AG20443 (cell line): ENCODE measurements at regions not wholly inside any gene's neighbourhood (a gene's known extent, or its start where the extent isn't known, plus 50 kb on each side); places are given as distances from the start of the nearest gene placed in this dataset.
"Not testable (repeated sequence)": the region's sequence is repeated elsewhere in the genome, so short reads cannot be mapped to it uniquely, and the experiment has no call there.

ENCODE experiments used
- DNase-seq: peaks from one replicate; pipeline ENCODE4 v3.0.0; 2012; ENCODE audit warnings: low spot score, mixed read lengths

DNA sequence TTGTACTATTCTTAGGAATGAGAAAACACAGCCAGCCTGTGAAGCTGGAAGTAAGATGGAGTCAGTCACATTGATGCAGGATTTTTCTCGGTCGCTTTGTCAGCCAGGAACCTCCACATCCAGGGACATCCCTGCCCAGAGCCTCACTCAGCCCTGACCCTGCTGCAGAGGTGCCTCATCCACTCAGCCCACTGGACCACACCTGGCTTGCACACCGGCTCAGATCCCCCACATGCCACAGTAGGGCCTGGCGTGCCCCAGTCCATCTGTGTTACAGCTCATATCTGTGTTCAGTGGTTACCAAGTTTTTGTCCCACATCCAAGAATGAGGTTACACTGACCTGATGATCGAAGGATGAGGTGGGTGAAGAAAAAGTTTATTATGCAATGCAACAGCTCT lies 1315.4 kb downstream of the SLITRK1 start:
- no peak for DNase-seq

DNA sequence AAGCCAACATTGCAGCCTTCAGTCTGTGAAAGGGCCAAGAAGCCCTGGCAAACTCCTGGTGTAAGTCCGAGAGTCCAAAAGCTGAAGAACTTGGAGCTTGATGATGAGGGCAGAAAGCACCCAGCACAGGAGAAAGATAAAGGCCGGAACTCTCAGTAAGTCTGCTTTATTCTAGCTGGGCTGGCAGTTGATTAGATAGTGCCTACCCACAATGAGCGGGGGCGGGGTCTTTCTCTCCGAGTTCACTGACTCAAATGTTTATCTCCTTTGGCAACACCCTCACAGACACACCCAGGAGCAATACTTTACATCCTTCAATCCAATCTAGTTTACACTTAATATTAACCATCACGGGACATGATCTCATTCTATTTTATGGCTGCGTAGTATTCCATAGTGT lies 1317.1 kb downstream of the SLITRK1 start:
- no peak for DNase-seq

DNA sequence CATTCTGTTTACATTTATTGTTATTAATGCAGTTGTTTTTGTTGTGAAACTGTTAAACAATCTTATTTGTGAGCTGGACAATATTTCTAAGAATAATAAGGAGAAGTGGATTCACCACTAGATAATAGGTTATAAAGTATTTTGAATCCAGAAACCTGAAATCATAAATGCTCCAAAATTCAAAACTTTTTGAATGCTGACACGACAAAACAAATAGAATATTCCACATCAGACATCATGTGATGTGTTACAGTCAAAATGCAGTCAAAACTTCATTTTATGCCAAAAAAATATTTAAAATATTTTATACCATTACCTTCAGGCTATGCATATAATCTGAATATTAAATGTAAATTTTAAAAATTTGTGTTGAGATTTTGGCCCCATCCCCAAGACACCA lies 1321.4 kb downstream of the SLITRK1 start:
- no peak for DNase-seq

DNA sequence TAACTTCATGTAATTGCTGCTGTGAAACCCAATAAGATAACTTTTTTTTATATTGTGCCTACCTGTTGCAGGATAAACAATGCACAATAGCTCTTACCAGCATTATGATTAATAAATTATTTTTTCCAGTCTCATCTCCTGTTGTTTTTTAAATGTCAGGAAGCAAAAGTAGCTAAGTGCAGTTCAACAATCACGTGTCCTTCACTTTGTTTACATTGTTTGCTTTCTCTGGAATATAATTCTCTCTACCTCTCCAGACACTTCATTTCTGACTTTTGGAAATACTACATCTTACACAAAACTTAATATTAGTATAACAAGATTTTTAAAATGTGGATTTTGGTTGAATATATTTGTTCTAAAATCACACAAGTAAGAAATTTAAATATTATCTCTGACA lies 1359.4 kb downstream of the SLITRK1 start:
- no peak for DNase-seq

DNA sequence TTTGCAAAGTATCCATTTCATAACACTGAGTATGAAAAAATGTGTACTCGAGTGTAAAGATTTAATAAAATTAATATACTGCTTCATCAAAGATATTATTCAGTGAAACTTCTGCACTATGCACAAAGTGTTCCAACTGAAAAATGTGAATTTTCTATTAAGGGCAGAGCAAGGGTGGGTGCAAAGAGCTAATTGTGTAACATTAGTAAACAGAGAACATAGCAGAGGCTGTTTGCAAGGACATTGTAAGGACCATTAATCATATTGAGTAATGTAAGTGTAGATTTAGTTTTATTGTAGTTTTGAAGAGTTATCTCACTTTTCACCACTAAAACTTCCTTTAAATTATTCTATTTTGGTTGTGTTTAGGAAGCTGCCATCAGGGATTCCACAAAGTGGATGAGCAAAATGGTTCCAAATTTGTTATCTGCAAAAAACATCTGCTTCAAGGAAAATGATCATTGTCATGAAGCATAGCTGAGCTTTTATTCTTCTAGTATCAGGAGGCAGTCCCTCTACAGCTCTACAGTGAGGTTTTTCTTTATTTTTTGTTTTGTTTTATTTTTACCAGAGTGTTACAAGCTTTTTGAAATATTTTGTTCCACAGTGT lies 1375.4 kb downstream of the SLITRK1 start:
- DNase-seq = no peak

DNA sequence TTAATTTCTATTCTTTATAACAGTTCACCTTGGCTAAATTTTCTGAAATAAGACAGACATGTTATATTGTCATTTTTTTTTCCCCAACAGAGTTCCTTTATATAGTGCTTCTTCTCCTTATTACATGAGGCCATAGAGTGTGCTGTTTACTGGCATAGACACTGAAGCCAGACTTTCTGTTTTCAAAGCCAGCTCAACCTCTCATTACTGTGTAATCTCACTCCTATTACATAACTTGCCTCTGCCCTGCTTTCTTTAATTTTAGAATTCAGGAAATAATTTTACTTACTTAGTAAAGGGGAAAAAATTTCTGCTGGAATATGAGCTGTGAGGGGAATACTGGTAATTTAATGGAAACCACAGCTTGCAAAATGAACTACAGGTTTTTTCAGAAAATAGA lies 1380.4 kb downstream of the SLITRK1 start:
- no peak for DNase-seq

DNA sequence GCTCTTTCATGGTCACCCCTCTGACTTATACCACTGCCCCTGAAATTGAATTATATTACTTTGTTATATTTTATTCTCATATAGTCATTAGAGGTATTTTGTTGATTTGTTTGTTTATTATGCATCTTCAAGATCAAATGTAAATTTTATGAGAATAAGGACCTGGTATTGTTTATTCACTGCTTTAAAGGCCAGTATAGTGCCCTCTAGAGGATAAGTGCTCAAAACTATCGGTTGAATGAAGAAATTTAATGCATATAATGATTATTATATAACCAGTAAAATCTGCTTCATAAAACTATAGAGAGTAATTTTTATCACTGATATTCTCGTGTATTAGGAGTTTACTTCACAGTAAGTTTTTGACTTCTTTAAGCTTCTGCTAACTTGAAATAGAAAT lies 1401.9 kb downstream of the SLITRK1 start:
- DNase-seq = no peak

DNA sequence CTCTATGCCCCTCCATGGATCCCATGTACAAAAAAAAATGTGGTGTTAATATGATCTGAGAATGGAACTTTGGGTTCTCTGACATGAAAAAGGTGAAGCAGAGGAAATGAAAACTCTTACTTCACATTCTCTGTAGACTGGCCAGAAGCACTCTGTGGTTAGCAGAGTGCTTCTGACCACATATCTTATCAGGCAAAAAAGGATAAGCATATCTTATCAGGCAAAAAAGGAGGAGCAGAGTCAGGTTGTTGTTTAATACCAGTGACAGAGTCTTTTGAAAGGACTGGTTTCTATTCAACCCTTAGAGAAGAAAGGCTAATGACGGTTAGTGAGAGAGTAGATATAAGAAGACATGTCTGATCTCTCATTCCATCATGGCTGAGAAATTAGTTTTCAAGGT lies 1404.8 kb downstream of the SLITRK1 start:
- no peak for DNase-seq

DNA sequence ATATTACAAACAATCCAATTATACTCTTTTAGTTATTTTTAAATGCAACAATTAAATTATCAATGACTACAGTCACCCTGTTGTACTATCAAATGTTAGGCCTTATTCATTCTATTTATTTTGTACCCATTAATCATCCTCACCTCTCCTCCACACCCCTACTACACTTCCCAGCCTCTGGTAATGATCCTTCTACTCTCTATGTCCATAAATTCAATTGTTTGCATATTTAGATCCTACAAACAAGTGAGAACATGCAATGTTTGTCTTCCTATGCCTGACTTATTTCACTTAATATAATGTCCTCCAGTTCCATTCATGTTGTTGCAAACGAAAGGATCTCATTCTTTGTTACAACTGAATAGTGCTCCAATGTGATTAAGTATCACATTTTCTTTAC lies 1414.6 kb downstream of the SLITRK1 start:
- no peak for DNase-seq

DNA sequence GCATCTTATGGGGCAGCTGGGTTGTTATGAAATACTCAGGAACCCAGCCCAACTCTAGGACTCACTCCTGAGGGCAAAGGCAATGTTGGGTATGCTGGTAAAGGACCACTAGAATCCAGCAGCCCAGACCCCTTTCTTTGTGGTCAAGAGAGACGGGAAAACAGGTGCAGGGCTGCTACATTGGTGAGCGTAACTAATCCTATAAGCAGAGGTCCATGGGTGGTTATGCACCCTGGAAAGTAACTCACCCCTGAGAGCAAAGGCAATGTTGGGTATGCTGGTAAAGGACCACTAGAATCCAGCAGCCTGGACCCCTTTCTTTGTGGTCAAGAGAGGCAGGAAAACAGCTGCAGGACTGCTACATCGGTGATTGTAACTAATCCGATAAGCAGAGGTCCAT lies 1422.7 kb downstream of the SLITRK1 start:
- not testable (repeated sequence) for DNase-seq

DNA sequence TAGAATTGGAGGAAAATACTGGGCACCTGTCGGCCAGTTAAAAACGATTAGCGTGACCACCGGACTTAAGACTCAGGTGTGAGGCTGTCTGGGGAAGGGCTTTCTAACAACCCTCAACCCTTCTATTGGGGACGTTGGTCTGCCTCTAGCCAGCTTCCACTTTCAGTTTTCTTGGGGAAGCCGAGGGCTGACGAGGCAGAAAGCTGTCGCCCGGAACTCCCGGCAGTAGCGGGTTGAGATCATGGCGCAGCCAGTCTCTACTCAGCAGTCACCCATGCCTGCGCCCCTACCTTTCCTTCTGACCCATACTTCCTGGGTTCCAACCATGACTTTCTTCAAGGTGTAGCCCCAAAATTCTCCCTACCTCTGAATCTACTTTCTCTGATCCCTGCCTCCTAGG lies 1424.1 kb downstream of the SLITRK1 start:
- DNase-seq = no peak

DNA sequence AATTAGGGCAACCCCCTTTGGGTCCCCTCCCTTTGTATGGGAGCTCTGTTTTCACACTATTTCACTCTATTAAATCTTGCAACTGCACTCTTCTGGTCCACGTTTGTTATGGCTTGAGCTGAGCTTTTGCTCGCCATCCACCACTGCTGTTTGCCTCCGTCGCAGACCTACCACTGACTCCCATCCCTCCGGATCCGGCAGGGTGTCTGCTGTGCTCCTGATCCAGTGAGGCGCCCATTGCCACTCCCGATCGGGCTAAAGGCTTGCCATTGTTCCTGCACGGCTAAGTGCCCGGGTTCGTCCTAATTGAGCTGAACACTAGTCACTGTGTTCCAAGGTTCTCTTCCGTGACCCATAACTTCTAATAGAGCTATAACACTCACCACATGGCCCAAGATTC lies 1424.7 kb downstream of the SLITRK1 start:
- DNase-seq = not testable (repeated sequence)

DNA sequence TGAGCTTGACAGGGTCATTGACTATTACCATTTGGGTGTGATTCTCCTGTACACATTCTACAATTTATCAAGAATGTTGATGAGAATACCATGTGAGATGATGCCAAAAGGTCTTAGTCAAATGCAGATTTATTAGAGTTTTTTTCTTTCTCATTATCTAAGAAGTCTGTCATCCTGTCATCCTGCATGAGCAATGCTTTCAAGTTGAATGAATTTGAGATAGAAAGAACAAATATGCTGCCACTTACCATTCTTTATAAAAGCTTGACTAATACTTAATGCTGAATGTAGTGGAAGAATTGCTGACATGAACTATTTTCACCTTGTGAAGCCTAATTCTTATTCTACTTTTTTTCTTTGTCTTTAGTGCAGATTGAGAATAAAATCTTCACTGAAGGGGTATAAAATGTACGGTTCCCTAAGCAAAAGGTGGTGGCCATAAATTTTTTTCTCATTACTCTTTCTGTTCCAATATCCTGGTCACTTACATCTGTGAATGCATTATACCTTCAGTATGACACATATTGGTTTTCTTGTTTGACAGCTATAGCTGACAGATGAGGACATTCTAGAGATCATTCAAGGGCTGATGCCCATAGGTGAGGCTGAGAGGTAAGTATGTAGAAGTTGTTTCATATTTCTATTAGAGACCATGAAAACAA lies 1434.7 kb downstream of the SLITRK1 start:
- no peak for DNase-seq

DNA sequence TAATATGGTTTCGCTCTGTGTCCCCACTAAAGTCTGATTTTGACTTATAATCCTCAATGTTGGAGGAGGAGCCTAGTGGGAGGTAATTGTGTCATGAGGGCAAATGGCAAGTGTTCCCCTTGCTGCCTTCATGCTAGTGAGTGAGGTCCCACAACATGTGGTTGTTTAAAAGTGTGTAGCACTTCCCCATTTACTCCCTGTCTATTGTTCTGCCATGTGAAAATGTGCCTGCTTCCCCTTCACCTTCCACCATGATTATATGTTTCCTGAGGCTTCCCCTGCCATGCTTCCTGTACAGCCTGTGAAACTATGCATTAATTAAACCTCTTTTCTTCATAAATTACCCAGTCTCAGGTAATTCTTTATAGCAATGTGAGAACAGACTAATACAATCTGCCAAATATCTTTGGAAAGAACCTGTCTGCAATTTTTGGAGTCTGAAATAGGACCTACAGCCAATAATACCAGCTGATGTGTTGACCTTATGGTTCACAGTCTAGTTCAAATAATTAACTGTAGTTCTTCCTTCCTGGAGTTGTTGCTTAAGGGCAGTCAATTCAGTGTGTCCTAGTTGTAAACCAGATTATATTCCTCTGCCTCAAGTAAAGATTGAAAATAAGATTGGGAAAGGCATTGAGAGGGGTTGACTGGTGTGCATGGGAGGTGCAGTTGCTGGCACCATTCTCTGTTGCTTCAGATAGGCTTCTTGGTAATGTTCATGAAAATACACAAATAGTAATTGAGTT lies 1442.9 kb downstream of the SLITRK1 start:
- no peak for DNase-seq

DNA sequence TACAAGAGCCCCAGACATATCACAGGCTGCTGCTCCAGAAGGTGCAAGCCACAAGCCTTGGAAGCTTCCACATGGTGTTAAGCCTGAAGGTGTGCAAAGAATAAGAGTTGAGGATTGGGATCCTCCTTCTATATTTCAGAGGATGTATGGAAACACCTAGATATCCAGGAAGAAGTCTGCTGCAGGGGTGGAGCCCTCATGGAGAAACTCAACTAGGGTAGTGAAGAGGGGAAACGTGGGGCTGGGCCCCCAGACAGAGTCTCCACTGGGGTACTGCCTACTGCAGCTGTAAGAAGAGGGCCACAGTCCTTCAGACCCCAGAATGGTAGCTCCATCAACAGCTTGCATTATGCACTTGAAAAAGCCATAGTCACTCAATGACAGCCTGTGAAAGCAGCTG lies 1444.0 kb downstream of the SLITRK1 start:
- no peak for DNase-seq

DNA sequence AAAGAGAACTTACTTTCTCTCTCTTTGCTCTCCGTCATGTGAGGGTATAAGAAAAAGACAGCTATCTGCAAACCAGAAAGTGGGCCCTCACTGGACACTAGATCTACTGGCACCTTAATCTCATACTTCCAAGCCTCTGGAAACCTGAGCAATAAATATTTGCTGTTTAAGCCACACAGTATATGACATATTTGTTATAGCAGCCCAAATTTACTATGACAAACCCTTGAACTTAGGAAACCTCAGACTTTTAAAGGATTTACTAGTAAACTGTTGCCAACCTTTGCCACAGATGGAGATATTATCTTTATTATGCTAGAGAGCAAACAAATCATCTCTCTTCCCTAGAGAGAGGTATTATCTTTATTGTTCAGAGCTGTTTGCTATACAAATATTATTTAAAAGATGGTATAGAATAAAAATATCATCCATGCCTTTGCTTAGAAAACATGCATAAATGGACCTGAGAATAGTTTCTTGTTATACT lies 1446.1 kb downstream of the SLITRK1 start:
- no peak for DNase-seq

DNA sequence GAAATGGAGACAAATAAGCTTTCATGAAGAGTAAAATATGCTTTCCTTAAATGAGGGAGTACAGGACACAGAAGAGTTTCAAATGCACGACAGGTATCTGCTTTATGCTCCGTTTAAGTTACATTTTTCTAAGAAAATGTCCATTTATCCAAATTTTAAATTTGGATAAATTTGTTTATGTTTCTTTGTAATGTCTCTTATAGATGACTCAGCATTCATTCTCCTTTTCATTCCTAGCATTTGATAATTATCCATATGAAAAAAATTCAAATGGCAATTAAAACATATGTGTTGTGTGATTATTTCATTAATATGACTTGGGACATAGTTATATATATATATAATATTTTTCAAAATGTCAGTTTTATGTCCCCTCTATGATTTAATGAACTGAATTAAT lies 1449.3 kb downstream of the SLITRK1 start:
- DNase-seq = no peak

DNA sequence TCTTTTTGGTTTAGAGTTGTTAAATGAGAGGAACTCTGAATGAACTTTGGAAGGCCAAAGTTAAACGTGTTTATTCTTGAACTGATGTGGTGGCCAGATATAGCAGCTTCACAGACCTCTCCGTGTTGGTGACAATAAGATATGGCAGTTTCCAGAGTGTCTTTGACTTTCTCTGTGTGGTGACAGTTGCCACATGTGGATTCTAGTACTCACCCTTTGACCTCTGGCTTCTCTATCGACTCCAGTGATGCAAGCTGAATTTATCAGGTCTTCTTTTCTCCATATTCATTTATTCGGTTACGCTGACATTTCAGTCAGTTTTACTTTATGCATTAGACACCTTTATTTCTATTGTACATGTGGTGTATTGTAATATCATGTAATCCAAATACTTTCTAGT lies 1469.5 kb downstream of the SLITRK1 start:
- DNase-seq = no peak

DNA sequence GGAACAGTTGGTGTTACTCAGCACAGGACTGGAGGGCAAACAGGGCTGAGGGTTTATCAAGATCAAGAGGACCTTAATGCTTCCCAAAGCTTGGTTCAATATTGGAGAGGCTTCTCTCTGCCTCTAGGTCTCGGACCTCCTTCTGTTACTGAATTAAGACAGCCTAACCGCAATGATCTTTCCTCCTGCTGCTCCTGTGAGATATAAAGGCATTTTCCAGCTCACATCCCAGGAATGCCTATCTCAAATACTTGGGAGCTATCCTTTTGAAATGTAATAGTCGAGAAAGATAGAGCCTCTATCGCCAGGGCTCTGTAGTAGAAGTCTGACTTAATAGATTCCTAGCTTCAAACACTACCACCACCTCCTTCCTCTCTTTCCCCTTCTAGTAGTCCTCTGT lies 1475.0 kb downstream of the SLITRK1 start:
- no peak for DNase-seq

DNA sequence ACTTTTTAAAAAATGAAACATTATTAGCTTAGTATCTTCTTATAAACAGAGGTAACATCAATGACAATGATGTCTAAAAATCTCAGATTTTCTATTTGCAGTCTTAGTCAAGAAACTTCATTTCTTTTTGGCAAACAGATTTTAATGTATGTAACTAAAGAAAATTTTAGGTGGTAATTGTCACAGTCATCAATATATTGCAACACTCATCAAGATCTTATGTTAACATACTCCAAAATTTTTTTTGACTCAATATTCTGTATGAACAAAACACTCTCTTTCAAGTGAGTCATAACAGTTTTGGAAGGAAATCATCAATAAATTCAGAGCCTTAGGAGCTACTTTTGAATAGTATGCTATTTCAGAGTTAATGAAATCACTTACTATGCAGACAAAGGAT lies 1507.6 kb downstream of the SLITRK1 start:
- no peak for DNase-seq

DNA sequence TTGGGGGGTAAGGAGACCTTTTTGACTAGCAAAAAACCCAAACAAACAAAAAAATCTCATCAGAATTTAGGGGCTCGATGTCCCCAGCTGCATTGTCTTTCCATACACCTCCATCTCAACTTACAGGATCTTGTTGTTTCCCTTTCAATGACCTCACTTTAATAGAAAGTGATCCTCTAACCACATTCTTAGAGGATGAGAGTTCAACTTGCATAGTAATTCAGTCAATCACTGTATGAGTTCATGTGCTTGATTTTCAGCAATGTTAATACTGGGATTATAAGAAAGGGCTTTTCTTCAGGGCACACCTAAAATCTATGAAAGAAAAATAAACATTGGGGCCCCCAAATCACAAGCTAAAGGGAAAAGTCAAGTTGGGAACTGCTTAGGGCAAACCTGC lies 1512.0 kb downstream of the SLITRK1 start:
- no peak for DNase-seq

DNA sequence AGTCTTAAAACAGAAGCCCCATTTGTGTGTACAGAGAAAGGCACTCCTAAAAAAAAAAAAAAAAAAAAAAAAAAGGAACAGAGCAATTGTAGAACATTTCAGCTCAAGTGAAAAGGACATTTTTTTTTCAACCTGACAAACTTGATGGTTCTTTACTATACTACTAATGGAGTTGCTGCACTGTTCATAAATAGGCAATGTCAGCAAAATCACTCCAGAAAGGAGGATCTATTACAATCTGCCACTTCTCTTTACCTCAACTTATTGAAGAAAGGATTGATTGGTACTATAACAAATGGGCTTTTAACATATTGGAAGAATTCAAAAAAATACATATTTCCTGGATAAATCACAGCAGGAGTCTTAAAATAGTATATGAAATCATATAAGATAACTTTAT lies 1517.7 kb downstream of the SLITRK1 start:
- DNase-seq = no peak

DNA sequence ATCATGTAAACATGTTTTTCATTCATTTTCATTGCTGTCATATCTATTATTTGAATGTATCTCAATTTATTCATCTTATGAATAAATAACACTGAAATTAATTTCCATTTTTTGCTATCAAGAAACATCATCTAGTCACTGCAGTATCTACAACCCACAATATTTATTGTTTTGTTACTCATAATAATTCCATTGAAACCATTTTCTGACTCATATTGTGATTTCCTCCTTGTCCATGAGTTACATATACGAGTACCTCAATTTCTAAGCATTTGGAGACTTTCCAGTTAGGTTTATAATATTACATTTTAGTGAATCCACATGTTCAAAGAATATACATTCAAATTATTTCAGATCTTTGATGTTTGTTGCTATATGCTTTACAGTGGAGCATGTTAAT lies 1524.0 kb downstream of the SLITRK1 start:
- DNase-seq = no peak
